Body of pancreas (tissue), 4 donors: ENCODE measurements at regions not wholly inside any gene's neighbourhood (a gene's known extent, or its start where the extent isn't known, plus 50 kb on each side); places are given as distances from the start of the nearest gene placed in this dataset.

ENCODE experiments used
- POLR2A ChIP-seq, 3 donors: fragments of 450-650 bp; IDR thresholded peaks; one replicate each; pipeline ENCODE4 v1.6.1; 2016; ENCODE audit warnings: antibody characterized with exemption in 3 of 3, mild to moderate bottlenecking in 2 of 3
- TF ChIP-seq, protein P1 (sequence below), 7 experiments: fragments of 450-650 bp in 4 of 7; fragments of 200-600 bp in 3 of 7; sonication (generic) in 3 of 7; IDR thresholded peaks; one replicate each; pipeline ENCODE4 v1.5.1; 2016 to 2019; ENCODE audit warnings: antibody characterized with exemption in 7 of 7

- no peak for TF ChIP-seq POLR2A (IDR thresholded peaks at IDR 0.05)
- TF ChIP-seq, protein P1, sequence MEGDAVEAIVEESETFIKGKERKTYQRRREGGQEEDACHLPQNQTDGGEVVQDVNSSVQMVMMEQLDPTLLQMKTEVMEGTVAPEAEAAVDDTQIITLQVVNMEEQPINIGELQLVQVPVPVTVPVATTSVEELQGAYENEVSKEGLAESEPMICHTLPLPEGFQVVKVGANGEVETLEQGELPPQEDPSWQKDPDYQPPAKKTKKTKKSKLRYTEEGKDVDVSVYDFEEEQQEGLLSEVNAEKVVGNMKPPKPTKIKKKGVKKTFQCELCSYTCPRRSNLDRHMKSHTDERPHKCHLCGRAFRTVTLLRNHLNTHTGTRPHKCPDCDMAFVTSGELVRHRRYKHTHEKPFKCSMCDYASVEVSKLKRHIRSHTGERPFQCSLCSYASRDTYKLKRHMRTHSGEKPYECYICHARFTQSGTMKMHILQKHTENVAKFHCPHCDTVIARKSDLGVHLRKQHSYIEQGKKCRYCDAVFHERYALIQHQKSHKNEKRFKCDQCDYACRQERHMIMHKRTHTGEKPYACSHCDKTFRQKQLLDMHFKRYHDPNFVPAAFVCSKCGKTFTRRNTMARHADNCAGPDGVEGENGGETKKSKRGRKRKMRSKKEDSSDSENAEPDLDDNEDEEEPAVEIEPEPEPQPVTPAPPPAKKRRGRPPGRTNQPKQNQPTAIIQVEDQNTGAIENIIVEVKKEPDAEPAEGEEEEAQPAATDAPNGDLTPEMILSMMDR (IDR thresholded peaks at IDR 0.05) = no peak
Observed at GRCh38 chr14:37652042-37652441, 56.6 kb downstream of the TTC6 start.
